ENCODE measurements at regions not wholly inside any gene's neighbourhood (a gene's known extent, or its start where the extent isn't known, plus 50 kb on each side); places are given as distances from the start of the nearest gene placed in this dataset.

GRCh38 chr6:85824329-85824728 lies 181.6 kb upstream of the SYNCRIP start:
- TF ChIP-seq FOXK2 (IDR thresholded peaks at IDR 0.05) (no peak), HDGF (IDR thresholded peaks at IDR 0.05; ENCODE audit: borderline replicate concordance) (no peak), NFRKB (IDR thresholded peaks at IDR 0.05) (no peak), FOXA1 (IDR thresholded peaks at IDR 0.05) (no peak), ELF4 (IDR thresholded peaks at IDR 0.05) (no peak), SUZ12 (IDR thresholded peaks at IDR 0.05) (no peak), TARDBP (IDR thresholded peaks at IDR 0.05) (no peak), BHLHE40 (IDR thresholded peaks at IDR 0.05; ENCODE audit: borderline replicate concordance) (no peak), LEF1 (IDR thresholded peaks at IDR 0.05; ENCODE audit: borderline replicate concordance) (no peak), ARNT (IDR thresholded peaks at IDR 0.05) (no peak), PKNOX1 (IDR thresholded peaks at IDR 0.05) (no peak)
- DNase-seq (ENCODE audit: extremely low spot score), result no peak
- CTCF ChIA-PET, result no interaction called here
- POLR2A ChIA-PET, result no interaction called here

GRCh38 chr6:85810558-85810957 lies 167.9 kb upstream of the SYNCRIP start:
- DNase-seq (ENCODE audit: extremely low spot score), result no peak
- POLR2A ChIA-PET, result no interaction called here
- no peak for TF ChIP-seq NFRKB (IDR thresholded peaks at IDR 0.05)
- TF ChIP-seq SP1 (IDR thresholded peaks at IDR 0.05), result no peak
- no peak for TF ChIP-seq ZNF384 (IDR thresholded peaks at IDR 0.05)
- TF ChIP-seq SUZ12 (IDR thresholded peaks at IDR 0.05), result no peak
- no peak for TF ChIP-seq ELF4 (IDR thresholded peaks at IDR 0.05)
- TF ChIP-seq BHLHE40 (IDR thresholded peaks at IDR 0.05; ENCODE audit: borderline replicate concordance), result no peak
- TF ChIP-seq ARNT (IDR thresholded peaks at IDR 0.05), result no peak
- no peak for TF ChIP-seq FOXA1 (IDR thresholded peaks at IDR 0.05)
- no peak for TF ChIP-seq L3MBTL2 (conservative IDR thresholded peaks at IDR 0.05)
- no peak for TF ChIP-seq CTBP1 (IDR thresholded peaks at IDR 0.05; ENCODE audit: borderline replicate concordance)
- TF ChIP-seq LEF1 (IDR thresholded peaks at IDR 0.05; ENCODE audit: borderline replicate concordance), result no peak
- TF ChIP-seq PKNOX1 (IDR thresholded peaks at IDR 0.05), result no peak
- no peak for TF ChIP-seq FOXK2 (IDR thresholded peaks at IDR 0.05)
- TF ChIP-seq HDGF (IDR thresholded peaks at IDR 0.05; ENCODE audit: borderline replicate concordance), result no peak
- TF ChIP-seq TARDBP (IDR thresholded peaks at IDR 0.05), result no peak
- TF ChIP-seq FOXM1 (IDR thresholded peaks at IDR 0.05; ENCODE audit: borderline replicate concordance), result no peak
- CTCF ChIA-PET, result interaction anchor here (0.7 kb wide), 1 partner anchor 485 kb away, joined by 3 read pairs; no protein-coding TSS in a partner anchor

GRCh38 chr6:85803721-85804120 lies 161.0 kb upstream of the SYNCRIP start:
- ChIA-PET CTCF (no interaction called here), POLR2A (no interaction called here)
- TF ChIP-seq L3MBTL2 (conservative IDR thresholded peaks at IDR 0.05) (no peak), FOXM1 (IDR thresholded peaks at IDR 0.05; ENCODE audit: borderline replicate concordance) (no peak), FOXA1 (IDR thresholded peaks at IDR 0.05) (no peak), CTBP1 (IDR thresholded peaks at IDR 0.05; ENCODE audit: borderline replicate concordance) (no peak), BHLHE40 (IDR thresholded peaks at IDR 0.05; ENCODE audit: borderline replicate concordance) (no peak), SP1 (IDR thresholded peaks at IDR 0.05) (no peak), SUZ12 (IDR thresholded peaks at IDR 0.05) (no peak), HDGF (IDR thresholded peaks at IDR 0.05; ENCODE audit: borderline replicate concordance) (no peak), LEF1 (IDR thresholded peaks at IDR 0.05; ENCODE audit: borderline replicate concordance) (no peak), ELF4 (IDR thresholded peaks at IDR 0.05) (no peak), NFRKB (IDR thresholded peaks at IDR 0.05) (no peak), FOXK2 (IDR thresholded peaks at IDR 0.05) (no peak), ARNT (IDR thresholded peaks at IDR 0.05) (no peak), ZNF384 (IDR thresholded peaks at IDR 0.05) (no peak), TARDBP (IDR thresholded peaks at IDR 0.05) (no peak), PKNOX1 (IDR thresholded peaks at IDR 0.05) (no peak)
- DNase-seq (ENCODE audit: extremely low spot score), result no peak

GRCh38 chr6:85802162-85802561 lies 159.5 kb upstream of the SYNCRIP start:
- DNase-seq (ENCODE audit: extremely low spot score), result no peak
- ChIA-PET POLR2A (no interaction called here), CTCF (no interaction called here)
- TF ChIP-seq HDGF (IDR thresholded peaks at IDR 0.05; ENCODE audit: borderline replicate concordance), result no peak
- TF ChIP-seq NFRKB (IDR thresholded peaks at IDR 0.05), result no peak
- TF ChIP-seq TARDBP (IDR thresholded peaks at IDR 0.05), result no peak
- TF ChIP-seq LEF1 (IDR thresholded peaks at IDR 0.05; ENCODE audit: borderline replicate concordance), result no peak
- TF ChIP-seq ZNF384 (IDR thresholded peaks at IDR 0.05), result no peak
- no peak for TF ChIP-seq CTBP1 (IDR thresholded peaks at IDR 0.05; ENCODE audit: borderline replicate concordance)

- TF ChIP-seq LEF1 (IDR thresholded peaks at IDR 0.05; ENCODE audit: borderline replicate concordance), result no peak
- DNase-seq (ENCODE audit: extremely low spot score), result no peak
- ChIA-PET POLR2A (no interaction called here), CTCF (interaction anchor here (0.6 kb wide), 1 partner anchor 34 kb away, joined by 7 read pairs; no protein-coding TSS in a partner anchor)
These were observed 156.4 kb upstream of the SYNCRIP start for GRCh38 chr6:85798931-85799652.

- ChIA-PET CTCF (no interaction called here), POLR2A (no interaction called here)
- no peak for TF ChIP-seq SP1 (IDR thresholded peaks at IDR 0.05)
- TF ChIP-seq ELF4 (IDR thresholded peaks at IDR 0.05), result no peak
- no peak for TF ChIP-seq LEF1 (IDR thresholded peaks at IDR 0.05; ENCODE audit: borderline replicate concordance)
- no peak for TF ChIP-seq FOXM1 (IDR thresholded peaks at IDR 0.05; ENCODE audit: borderline replicate concordance)
- no peak for TF ChIP-seq HDGF (IDR thresholded peaks at IDR 0.05; ENCODE audit: borderline replicate concordance)
- TF ChIP-seq ZNF384 (IDR thresholded peaks at IDR 0.05), result no peak
- no peak for TF ChIP-seq ARNT (IDR thresholded peaks at IDR 0.05)
- no peak for TF ChIP-seq FOXA1 (IDR thresholded peaks at IDR 0.05)
- no peak for TF ChIP-seq PKNOX1 (IDR thresholded peaks at IDR 0.05)
- TF ChIP-seq SUZ12 (IDR thresholded peaks at IDR 0.05), result no peak
- no peak for TF ChIP-seq L3MBTL2 (conservative IDR thresholded peaks at IDR 0.05)
- TF ChIP-seq CTBP1 (IDR thresholded peaks at IDR 0.05; ENCODE audit: borderline replicate concordance), result no peak
- TF ChIP-seq BHLHE40 (IDR thresholded peaks at IDR 0.05; ENCODE audit: borderline replicate concordance), result no peak
- no peak for TF ChIP-seq NFRKB (IDR thresholded peaks at IDR 0.05)
- TF ChIP-seq FOXK2 (IDR thresholded peaks at IDR 0.05), result no peak
- no peak for TF ChIP-seq TARDBP (IDR thresholded peaks at IDR 0.05)
- no peak for DNase-seq (ENCODE audit: extremely low spot score)
These were observed 155.3 kb upstream of the SYNCRIP start for GRCh38 chr6:85797993-85798392.

All from HEK293T (cell line).